HG03025 (cell line): ENCODE measurements at regions not wholly inside any gene's neighbourhood (a gene's known extent, or its start where the extent isn't known, plus 50 kb on each side); places are given as distances from the start of the nearest gene placed in this dataset.
"Not testable (repeated sequence)": the region's sequence is repeated elsewhere in the genome, so short reads cannot be mapped to it uniquely, and the experiment has no call there.

Experiments
- ATAC-seq: cut with Tn5 transposase; IDR thresholded peaks from one replicate; pipeline ENCODE4 v1.9.1; 2021; ENCODE audit warnings: mild to moderate bottlenecking, moderate library complexity; ENCODE audit not compliant: unreplicated experiment, low FRiP score

DNA sequence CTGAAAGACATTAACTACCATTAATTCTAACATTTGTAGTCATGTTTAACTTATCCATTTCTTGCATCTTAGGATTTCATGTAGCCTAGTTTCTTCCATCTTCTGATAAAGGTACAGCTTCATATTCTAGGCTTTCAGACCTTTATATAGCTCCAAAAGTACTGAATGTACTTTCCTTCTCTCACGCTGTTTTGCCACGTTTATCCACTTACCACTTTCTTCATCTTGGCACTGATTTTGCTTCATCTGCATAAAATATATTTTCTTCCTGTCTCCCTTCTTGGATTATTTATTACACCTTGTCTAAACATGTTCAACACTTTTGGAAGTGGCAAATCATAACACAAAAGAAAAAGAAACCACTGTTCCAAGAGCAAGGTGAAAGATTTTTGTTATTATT lies 553.8 kb downstream of the DTWD2 start:
- ATAC-seq = no peak

DNA sequence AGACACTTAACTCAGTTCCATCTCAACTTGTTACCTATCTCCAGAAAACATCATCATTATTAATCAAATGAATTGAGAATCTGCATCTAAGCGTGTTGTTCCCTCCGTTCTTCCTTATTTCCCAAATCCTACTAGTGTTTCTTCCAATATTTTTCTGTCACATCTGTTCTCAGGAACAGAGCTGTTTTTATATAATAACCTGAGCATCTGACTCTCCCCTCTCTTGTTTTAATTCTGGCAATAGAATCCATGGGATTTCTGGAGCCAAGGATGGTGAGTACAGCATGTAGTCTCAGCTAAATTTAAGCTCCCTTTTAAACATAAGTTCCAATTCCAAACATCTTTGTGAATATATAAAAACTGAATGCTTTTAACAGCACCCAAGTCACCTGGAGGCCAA lies 558.3 kb downstream of the DTWD2 start:
- ATAC-seq = no peak

DNA sequence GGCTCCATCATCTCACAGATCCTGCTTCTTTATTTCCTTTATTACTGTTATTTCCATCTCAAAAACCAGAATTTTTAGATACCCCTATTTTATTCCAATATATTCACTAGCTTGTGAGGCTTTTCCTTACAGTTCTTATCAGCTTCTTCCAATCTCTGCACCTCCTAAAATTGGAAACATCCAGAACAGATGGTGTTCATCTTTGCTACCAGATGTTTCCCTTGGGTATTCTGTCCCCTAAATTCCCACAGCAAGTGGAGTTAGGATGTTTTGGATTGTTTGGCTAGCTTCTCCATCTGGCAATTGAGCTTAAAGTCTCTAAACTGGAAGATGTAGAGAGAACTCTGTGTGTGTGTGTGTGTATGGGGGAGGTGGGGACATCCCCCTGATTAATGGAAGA lies 580.4 kb downstream of the DTWD2 start:
- ATAC-seq = no peak

DNA sequence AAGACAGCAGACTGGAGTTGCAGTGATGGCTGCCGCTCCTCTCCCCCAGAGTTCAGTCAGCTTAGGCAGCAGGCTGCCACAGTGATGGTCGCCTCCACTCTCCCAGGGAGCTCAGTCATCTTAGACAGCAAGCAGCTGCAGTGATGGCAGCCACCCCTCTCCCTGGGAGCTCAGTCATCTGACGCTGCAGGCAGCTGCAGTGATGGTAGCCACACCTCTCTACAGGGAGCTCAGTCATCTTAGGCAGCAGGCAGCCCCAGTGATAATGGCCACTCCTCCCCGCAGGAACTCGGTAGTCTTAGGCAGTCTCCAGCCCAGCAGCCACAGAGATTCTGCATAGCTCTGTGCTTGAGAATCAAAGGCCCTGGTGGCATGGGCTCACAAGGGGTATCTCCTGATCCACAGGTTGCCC lies 582.7 kb downstream of the DTWD2 start:
- ATAC-seq = no peak

DNA sequence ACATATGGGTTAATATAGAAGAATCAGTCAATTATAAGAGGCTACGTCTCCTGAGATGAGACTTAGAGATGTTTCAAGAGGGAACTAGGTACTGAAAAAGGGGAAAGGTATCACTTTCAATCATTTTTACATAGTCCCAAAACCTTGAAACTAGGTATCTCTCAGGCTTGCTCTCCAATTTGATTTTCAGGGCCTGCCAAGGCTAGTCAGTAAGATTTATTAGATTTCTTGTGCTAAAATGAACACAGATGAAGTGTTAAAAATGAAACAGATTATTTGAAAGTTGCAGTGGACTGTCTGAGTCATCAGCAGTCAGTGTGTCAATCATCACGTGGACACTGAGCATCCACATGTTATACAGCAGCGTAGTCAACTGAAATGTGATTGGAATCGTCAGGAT lies 591.1 kb downstream of the DTWD2 start:
- peak; percentile 64 for ATAC-seq

DNA sequence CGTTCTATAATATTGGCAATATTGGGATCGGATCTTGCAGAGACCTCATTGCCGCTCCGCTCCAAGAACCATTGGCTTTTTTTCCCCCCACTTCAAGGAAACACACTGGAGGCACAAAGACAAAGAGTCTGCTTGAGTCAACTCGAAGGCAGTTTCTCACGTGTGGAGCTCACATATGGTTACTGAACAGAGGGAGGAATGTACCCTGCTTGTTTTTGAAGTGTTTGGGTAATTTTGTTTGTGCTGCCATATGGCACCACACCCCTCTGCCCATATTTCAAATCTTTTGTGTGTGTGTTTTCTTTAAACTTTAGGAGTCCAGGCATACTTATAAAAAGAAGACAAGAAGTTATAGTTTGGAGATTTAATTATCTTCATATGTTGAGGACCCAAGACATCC lies 595.9 kb downstream of the DTWD2 start:
- no peak for ATAC-seq

DNA sequence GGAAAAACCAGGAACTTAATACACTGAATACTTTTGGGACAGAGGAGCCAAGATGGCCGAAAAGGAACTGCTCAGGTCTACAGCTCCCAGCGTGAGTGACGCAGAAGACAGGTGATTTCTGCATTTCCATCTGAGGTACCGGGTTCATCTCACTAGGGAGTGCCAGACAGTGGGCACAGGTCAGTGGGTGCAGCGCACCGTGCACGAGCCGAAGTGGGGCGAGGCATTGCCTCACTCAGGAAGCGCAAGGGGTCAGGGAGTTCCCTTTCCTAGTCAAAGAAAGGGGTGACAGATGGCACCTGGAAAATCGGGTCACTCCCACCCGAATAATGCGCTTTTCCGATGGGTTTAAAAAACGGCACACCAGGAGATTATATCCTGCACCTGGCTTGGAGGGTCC lies 605.4 kb downstream of the DTWD2 start:
- not testable (repeated sequence) for ATAC-seq

DNA sequence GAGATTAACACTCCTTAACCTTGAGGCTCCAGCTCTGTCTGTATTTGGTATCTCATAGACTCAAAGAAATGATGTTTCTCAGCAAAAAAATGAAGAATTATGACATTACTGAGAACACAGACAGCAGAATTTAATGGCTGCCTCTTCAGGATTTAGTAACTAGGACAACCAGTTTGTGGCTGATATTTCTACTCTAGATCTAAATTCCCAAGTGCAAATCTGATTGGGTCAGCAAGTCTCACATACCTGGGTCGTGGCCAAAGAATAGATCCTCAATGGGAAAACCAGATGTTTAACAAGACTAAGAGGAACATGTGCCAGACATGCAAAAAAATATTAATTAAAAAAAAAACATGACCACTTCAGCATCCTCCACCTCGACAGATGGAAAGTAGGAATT lies 608.9 kb downstream of the DTWD2 start:
- no peak for ATAC-seq

DNA sequence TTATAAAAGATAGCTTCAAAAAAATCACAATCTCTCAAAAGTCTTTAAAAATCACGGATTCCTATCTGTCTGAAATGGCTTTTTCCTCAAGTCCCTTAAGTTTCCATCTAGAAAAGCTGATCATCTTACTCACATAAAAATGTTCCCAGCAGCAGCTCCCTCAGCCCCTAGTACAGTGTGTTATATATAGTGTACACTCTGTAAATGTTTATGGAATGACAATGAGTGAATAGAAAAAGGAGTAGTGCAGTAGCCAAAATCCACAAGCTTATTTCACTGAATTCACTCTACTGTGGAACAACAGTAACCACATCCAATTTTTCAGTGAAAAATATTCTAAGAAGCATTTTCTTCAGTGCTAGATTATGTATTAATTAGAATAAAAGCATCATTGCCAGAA lies 609.4 kb downstream of the DTWD2 start:
- ATAC-seq = no peak

DNA sequence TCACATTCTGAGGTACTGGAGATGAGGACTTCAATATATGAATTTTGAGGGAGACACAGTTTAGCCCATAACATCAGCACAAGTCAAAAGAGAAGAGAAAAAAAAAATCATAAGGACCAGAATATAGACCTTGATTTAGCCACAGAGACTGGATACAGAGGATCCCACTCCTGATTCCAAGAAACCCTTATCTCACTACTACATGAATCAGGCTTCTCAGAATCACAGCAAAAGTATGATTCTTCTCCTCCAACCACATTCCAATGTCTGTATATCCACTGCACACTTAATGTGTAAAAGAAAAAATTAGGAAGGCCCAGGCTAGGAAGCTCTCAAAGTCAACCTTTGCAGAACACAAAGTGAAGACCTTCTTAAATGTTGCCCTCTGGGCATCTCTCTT lies 610.9 kb downstream of the DTWD2 start:
- no peak for ATAC-seq

DNA sequence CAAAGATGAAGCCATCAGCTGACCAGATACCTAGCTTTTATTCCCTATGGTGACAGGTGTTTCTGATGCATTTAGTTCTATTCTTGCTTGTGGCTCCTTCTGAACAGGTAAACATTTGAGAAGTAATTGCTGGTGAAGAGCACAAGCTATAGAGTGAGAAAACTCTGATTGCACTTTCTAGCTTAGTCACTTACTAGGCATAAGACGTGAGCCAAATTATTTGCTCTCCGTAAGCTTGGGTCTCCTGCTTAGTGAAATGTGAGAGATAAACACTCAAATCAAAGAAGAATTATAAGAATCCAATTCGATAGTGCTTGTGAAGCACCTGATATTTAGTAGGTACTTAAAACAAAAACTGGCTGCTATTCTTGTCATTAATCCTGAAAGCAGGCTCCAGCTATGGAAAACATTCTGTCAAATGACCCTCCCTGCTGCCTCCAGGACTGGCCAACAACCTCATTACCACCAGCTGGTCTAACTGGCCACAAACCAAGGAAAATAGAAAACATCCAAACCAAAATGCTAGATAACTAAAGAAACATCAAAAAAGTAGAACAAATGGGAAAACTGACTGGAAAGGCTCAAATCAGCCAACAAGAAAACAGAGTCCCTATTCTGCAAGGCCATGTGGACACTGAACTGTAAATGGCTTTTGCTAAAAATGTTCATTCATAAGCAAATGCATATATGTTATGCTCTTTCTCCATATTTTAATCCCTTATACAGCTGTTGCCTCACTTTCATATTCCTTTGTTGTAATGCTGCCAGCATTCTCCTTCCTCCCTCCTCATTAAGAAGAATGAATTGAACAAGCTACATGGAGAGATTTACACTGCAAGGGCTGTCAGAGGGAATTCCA lies 616.1 kb downstream of the DTWD2 start:
- no peak for ATAC-seq

DNA sequence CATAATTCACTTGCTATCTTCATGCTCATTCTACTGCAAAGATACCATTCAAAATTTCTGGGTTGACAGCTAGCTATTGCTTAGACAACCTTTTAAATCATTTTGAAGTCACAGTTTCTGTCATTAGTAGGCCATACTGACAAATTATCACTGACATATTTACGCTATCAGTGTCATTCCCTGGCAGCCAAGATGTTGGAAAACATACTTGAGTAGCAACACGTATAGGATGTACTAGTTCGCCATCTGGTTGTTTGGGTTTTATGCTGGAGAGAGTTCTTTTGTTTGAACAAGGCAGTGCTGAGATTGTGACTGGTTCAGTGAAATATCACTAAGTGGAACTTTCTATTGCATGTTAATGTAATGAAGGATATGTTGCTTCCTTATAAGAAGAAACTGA lies 621.9 kb downstream of the DTWD2 start:
- no peak for ATAC-seq

DNA sequence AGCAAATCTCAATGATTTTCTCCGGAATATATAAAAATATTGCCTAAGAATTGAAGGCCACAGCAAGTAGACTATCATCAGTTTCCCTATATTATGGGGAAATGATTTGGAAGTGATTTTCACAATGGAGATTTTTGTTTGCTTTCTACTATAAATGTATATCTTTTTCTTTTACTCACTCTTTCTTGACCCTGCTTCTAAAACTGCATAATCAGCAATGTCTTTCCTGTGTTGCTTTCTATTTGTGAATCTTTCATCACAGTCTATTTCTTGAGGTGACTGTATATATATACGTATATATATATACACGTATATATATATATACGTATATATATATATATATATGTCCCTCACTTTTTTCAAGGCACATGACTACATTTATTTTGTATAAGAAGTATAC lies 622.6 kb downstream of the DTWD2 start:
- no peak for ATAC-seq

DNA sequence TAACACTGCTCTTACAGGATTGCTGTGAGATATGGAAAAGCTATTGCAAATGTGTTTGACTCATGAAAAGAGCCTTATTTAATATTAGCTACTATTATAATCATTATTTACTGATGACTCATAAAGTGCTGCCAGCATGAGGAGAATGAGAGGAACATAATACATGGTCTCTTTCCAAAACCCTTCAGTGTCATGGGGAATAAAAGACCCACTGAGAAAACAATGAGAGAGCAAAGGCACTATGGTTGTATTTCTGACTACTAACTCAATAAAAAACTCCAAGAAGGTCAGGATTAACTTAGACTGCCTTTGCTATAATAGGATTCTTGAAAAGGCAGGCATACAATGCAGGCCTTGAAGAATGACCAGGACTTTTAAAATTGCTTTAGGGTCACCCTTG lies 633.5 kb downstream of the DTWD2 start:
- no peak for ATAC-seq

DNA sequence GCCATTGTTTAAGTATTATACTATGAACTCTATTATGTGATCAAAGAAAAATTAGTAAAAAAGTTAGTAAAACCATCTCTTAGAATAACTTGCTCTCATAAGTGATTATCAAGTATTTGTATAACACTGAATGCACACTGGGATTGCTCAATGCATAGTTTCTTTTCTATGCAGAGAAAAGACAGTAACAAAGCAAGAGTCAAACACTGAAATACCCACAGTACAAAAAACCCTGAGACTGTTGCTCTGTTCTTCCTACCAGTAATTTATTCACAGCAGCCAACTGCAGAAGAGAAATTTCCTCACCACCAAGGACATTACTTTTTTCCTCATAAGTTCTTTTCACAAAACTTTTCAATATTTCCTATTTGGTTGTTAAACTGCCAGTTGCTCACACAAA lies 634.4 kb downstream of the DTWD2 start:
- ATAC-seq = no peak

DNA sequence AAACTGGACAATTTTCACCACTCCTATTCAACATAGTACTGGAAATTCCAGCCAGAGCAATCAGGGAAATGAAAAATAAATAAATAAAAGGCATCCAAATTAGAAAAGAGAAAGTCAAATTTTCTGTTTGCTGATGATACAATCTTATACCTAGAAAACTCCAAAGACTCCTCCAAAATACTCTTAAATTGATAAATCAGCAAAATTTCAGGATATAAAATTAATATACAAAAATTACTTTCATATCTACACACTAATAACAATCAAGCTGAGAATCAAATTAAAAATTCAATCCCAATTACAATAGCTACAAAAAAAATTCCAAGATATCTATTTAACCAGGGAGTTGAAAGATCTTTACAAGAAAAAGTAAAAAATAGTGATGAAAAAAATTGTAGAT lies 651.9 kb downstream of the DTWD2 start:
- no peak for ATAC-seq

DNA sequence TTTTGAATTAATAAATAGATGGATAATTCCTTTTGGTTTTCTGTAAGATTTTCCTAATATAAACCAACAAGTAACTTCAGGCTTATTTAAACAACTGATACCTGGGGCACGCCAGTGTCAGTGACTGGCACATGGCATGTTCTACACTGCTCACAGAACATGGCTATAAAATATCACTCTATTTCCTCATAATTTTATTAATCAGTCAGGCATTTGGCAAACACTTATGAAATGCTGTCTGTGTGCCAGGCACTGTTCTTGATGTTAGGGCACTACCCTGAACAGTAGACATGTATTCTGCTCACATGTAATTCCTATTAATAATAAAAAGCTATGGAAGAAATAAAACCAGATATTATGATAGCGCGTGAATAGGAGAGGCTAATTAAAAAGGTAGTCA lies 661.0 kb downstream of the DTWD2 start:
- ATAC-seq = no peak

DNA sequence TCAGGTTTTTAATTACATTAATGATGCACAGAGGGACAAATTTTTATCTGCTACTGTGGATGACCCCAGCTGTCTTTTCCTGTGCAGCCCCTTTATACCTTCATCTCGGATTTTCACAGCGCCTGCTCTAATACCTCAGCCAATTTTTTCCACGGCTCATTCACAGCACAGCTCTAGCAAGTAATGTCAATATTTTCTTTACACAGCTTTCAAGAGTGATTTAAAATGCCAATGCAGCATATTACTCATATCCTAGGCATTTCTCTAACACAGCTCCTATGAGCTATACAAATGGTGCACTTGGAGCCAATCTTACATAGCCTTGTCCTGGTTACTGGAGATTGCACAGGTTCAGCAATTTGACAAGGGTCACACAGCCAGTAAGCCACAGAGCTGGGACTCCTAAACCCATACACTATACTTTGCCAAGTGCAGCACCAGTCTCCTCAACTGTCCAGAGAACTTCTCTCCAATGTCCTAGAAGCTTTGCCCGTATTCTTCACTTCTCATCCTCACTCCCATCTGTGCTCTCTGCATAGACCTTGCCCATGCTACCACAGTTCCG lies 661.8 kb downstream of the DTWD2 start:
- no peak for ATAC-seq

DNA sequence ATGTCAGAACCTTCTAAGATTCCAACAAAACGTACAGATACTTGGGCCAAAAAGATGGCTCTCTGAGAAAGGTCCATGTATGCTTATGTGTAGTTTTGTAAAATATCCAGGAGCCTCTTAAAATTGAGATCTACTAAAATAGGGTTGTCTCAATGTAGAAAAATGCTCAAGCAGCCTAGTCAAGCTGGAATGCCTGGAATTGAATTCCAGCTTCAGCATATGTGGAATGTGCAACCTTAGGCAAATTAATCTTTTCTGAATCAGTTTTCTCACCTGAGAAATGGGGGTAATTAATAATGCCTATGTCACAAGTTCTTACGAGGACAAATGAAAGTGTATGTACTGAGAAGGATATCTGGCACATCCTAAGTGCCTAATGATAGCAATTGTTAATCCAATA lies 662.4 kb downstream of the DTWD2 start:
- no peak for ATAC-seq

DNA sequence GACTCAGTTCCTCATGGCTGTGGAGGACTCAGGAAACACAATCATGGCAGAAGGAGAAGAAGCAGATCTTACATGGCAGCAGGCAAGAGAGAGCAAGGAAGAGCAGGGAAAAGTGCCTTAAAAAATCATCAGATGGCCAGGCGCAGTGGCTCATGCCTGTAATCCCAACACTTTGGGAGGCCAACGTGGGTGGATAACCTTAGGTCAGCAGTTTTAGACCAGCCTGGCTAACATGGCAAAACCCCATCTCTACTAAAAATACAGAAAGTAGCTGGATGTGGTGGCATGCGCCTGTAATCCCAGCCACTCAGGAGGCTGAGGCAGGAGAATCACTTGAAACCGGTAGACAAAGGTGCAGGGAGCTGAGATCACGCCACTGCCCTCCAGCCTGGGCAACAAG lies 664.6 kb downstream of the DTWD2 start:
- not testable (repeated sequence) for ATAC-seq

DNA sequence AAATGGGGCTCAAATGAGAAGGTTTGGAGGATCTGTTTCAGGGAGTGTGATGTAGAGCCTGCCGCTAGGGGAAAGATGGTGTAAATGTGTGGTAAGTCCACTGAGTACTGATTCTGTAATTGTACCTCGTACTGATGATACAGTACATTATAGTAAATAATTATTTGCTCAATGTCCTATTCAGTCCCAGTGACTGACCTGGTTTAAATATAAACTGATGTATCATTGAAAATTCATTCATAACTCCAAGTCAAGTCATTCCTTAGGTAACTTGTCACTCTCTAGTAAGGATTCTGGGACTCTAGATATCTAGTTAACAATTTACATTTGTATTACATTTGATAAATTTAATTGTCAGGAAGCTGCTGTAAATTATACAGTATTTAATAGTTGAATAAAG lies 667.3 kb downstream of the DTWD2 start:
- ATAC-seq = no peak

DNA sequence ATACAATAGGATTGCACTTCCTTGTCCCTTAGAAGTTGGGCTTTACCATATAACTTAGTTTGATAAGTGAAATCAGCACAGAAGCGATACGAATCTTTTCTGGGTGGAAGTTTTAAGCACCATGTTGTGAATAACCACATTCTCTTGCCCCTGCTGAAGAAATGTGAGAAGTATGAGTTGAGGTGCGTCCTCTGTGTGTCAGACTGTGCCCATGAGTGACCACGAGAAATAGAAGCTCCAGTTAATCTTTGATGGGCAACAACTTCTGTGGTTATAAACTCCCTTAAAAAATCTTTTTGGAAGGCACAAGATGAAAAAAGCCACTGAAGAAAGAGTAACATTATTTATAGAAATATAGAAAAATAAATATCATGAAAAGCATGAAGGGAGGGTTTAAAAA lies 668.2 kb downstream of the DTWD2 start:
- no peak for ATAC-seq
